ENCODE measurements at regions not wholly inside any gene's neighbourhood (a gene's known extent, or its start where the extent isn't known, plus 50 kb on each side); places are given as distances from the start of the nearest gene placed in this dataset.

DNA sequence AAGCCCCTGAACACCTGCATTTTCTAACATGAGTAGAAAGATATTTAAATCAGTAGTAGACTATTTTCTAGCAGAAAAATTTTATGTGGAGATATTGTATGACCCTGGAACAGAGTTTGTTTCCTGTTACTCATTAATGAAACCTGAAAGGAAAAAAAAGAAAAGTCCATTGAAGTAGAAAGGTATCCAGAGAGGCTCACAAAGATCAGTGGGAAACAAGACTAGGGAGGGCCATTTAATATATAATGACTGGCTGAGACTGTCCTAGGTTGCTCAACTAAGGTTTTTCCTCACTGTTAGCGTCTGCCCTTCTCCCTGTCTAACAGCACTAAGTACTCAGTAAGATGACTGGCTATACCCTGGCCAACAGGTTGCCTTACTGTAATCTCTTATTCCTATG lies 788.6 kb downstream of the GLUD2 start:
- Histone ChIP-seq H3K4me1 (ENCODE audit: low read depth) (no peaks in the 10 kb centered on the region), H3K9me3 (ENCODE audit: low read depth) (no peaks in the 10 kb centered on the region), H3K4me3 (no peak overlapping the region), H3K27ac (no peak overlapping the region), H3K36me3 (no peaks in the 10 kb centered on the region), H3K27me3 (no peaks in the 10 kb centered on the region)
- TF ChIP-seq, protein P1, sequence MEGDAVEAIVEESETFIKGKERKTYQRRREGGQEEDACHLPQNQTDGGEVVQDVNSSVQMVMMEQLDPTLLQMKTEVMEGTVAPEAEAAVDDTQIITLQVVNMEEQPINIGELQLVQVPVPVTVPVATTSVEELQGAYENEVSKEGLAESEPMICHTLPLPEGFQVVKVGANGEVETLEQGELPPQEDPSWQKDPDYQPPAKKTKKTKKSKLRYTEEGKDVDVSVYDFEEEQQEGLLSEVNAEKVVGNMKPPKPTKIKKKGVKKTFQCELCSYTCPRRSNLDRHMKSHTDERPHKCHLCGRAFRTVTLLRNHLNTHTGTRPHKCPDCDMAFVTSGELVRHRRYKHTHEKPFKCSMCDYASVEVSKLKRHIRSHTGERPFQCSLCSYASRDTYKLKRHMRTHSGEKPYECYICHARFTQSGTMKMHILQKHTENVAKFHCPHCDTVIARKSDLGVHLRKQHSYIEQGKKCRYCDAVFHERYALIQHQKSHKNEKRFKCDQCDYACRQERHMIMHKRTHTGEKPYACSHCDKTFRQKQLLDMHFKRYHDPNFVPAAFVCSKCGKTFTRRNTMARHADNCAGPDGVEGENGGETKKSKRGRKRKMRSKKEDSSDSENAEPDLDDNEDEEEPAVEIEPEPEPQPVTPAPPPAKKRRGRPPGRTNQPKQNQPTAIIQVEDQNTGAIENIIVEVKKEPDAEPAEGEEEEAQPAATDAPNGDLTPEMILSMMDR (IDR thresholded peaks at IDR 0.05; ENCODE audit: low read depth, low read length) = no peak
- no peak for DNase-seq (ENCODE audit: low read depth in 1 of 2, low spot score in 1 of 2)

DNA sequence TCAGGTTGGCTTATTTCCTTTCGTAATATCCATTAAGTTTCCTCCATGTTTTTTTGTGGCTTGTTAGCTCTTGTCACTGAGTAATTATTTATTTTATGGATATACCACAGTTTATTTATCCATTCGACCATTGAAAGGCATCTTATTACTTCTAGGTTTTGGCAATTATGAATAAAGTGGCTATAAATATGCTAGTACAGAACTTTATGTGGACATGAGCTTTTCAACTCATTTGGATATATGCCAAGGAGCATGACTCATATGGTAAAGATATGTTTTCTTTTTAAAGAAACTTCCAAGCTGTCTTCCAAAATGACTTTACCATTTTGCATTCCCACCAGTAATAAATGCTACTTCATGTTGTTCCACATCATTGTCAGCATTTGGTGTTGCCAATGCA lies 803.6 kb downstream of the GLUD2 start:
- Histone ChIP-seq H3K36me3 (no peaks in the 10 kb centered on the region), H3K27me3 (no peaks in the 10 kb centered on the region), H3K9me3 (ENCODE audit: low read depth) (no peaks in the 10 kb centered on the region), H3K4me3 (no peak overlapping the region), H3K27ac (no peak overlapping the region), H3K4me1 (ENCODE audit: low read depth) (no peaks in the 10 kb centered on the region)
- DNase-seq (ENCODE audit: low read depth in 1 of 2, low spot score in 1 of 2) = peak in 1 of 2 donors; percentile 26
- TF ChIP-seq, protein P1 (IDR thresholded peaks at IDR 0.05; ENCODE audit: low read depth, low read length) = no peak

DNA sequence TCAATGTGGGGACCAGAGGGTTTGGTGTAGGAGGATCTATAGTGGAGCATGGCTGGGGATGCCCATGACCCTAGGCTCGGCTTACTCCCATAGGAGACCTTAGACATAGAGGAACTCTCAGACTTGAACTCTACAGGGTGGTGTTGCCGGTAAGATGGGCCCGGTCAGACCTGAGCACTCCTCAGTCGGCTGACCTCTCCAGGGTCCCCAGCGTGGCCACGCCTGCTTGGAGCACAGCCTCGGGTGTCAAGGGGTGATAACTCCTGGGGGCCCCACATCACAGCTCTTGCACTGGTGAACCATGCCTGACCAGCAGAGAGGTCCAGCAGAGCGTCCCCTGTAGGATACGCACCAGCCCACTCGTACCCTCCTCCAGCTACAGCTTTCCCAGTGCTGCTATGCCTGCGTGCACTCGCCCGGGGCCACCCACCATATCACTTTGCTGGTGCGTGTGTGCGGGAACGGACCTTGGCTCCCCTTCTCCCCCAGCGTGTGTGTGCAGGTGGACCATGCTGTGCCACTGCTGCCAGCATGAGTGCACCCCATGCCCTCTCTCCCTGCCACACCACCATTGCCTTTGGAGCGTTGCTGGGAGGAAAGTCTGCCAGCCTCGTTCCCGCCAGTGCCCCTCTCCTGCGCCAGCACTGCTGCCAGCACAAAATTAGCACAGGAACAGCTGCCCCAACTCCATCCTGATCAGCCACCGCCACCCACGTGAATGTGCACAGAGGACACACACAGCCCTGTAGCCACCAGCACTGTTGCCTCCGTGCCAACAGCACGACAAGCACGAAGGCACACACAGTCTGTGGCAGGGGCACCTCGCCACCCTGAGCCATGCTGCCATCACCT lies 806.6 kb downstream of the GLUD2 start:
- H3K9me3 ChIP-seq (ENCODE audit: low read depth) = no peaks in the 10 kb centered on the region
- no peaks in the 10 kb centered on the region for H3K4me1 ChIP-seq (ENCODE audit: low read depth)
- H3K27me3 ChIP-seq = no peaks in the 10 kb centered on the region
- H3K4me3 ChIP-seq = no peak overlapping the region
- no peak overlapping the region for H3K27ac ChIP-seq
- TF ChIP-seq, protein P1 (IDR thresholded peaks at IDR 0.05; ENCODE audit: low read depth, low read length) = no peak
- no peaks in the 10 kb centered on the region for H3K36me3 ChIP-seq
- no peak for DNase-seq (ENCODE audit: low read depth in 1 of 2, low spot score in 1 of 2)

DNA sequence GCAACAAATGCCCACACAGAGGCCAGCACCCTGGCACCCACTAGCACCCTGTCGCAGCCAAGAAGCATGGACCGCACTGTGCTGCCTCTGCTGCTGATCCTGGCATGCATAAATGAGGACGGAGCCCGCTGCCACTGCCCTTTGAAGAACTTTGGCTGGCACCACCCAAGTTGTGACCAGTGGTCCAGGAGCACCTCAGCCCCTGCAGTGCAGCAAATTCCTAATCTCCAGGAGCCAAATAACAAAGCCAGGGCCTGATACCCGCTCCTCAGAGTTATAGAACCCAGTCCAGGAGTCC lies 807.2 kb downstream of the GLUD2 start:
- no peak for DNase-seq (ENCODE audit: low read depth in 1 of 2, low spot score in 1 of 2)
- Histone ChIP-seq H3K9me3 (ENCODE audit: low read depth) (no peaks in the 10 kb centered on the region), H3K4me1 (ENCODE audit: low read depth) (no peaks in the 10 kb centered on the region), H3K27ac (no peak overlapping the region), H3K4me3 (no peak overlapping the region), H3K27me3 (no peaks in the 10 kb centered on the region), H3K36me3 (no peaks in the 10 kb centered on the region)
- TF ChIP-seq, protein P1 (IDR thresholded peaks at IDR 0.05; ENCODE audit: low read depth, low read length) = no peak

DNA sequence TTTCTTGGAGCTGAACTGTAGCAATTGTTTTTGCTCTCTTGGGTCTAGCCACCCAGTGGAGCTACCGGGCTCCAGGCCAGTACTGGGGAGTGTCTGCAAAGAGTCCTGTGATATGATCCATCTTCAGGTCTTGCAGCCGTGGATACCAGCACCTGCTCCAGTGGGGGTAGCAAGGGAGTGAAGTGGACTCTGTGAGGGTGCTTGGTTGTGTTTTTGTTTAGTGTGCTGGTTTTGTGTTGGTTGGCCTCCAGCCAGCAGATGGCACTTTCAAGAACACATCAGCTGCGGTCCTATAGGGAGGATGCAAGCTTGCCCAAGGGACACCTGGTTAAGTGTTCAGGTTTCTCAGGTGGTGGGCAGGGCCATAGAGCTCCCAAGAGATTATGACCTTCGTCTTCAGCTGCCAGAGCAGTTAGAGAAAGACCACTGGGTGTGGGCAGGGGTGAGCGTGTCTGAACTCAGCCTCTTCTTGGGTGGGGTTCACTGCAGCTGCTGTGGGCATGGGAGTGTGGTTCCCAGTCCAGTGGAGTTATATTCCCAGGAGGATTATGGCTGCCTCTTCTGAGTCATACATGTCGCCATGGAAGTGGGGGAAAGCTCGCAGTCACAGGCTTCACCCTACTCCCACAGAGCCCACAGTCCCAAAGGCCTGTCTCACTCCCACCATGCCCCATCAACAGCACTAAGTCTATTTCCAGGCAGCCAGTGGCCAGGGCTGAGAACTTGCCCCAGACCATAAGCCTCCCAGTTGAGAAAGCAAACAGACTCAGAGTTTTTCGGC lies 811.6 kb downstream of the GLUD2 start:
- Histone ChIP-seq H3K9me3 (ENCODE audit: low read depth) (peaks cover 3% of the 10 kb centered on the region), H3K27me3 (no peaks in the 10 kb centered on the region), H3K27ac (no peak overlapping the region), H3K4me1 (ENCODE audit: low read depth) (no peaks in the 10 kb centered on the region), H3K4me3 (no peak overlapping the region), H3K36me3 (no peaks in the 10 kb centered on the region)
- no peak for DNase-seq (ENCODE audit: low read depth in 1 of 2, low spot score in 1 of 2)
- TF ChIP-seq, protein P1 (IDR thresholded peaks at IDR 0.05; ENCODE audit: low read depth, low read length) = no peak

Data from cardiac muscle cell (in vitro differentiated cells and primary cell).